NCI-H526 treated with DMSO at 0.1 percent for 48 hours (cell line): ENCODE measurements at regions not wholly inside any gene's neighbourhood (a gene's known extent, or its start where the extent isn't known, plus 50 kb on each side); places are given as distances from the start of the nearest gene placed in this dataset.
"Not testable (repeated sequence)": the region's sequence is repeated elsewhere in the genome, so short reads cannot be mapped to it uniquely, and the experiment has no call there.

Experiments used
- DNase-seq: peaks from one replicate; lab custom pipeline; 2025; lab: John Stamatoyannopoulos, UW

GRCh38 chr7:15143936-15144335, 241.4 kb upstream of the DGKB start:
- no peak for DNase-seq

GRCh38 chr7:15143121-15143520, 240.6 kb upstream of the DGKB start:
- DNase-seq = no peak

- DNase-seq = no peak
Measured at GRCh38 chr7:15140431-15140830, 237.9 kb upstream of the DGKB start.

GRCh38 chr7:15131661-15132060, 229.1 kb upstream of the DGKB start:
- DNase-seq = no peak

- DNase-seq = no peak
Measured at GRCh38 chr7:15130666-15131541, 228.4 kb upstream of the DGKB start.

GRCh38 chr7:15128716-15129115, 226.2 kb upstream of the DGKB start:
- DNase-seq = no peak

GRCh38 chr7:15126653-15127052, 224.1 kb upstream of the DGKB start:
- not testable (repeated sequence) for DNase-seq

GRCh38 chr7:15123901-15124300, 221.3 kb upstream of the DGKB start:
- DNase-seq = no peak

- DNase-seq = no peak
Measured at GRCh38 chr7:15113752-15114151, 211.2 kb upstream of the DGKB start.

GRCh38 chr7:15105711-15106110, 203.2 kb upstream of the DGKB start:
- DNase-seq = no peak

- DNase-seq = no peak
Measured at GRCh38 chr7:15104411-15105092, 202.0 kb upstream of the DGKB start.

GRCh38 chr7:15099074-15099473, 196.5 kb upstream of the DGKB start:
- no peak for DNase-seq

- no peak for DNase-seq
Measured at GRCh38 chr7:15096853-15097252, 194.3 kb upstream of the DGKB start.

GRCh38 chr7:15094989-15095388, 192.4 kb upstream of the DGKB start:
- DNase-seq = no peak

GRCh38 chr7:15087771-15088170, 185.2 kb upstream of the DGKB start:
- DNase-seq = no peak

GRCh38 chr7:15086862-15087261, 184.3 kb upstream of the DGKB start:
- no peak for DNase-seq

GRCh38 chr7:15086131-15086611, 183.6 kb upstream of the DGKB start:
- no peak for DNase-seq

- DNase-seq = no peak
Measured at GRCh38 chr7:15085366-15085765, 182.8 kb upstream of the DGKB start.

GRCh38 chr7:15084368-15084767, 181.8 kb upstream of the DGKB start:
- no peak for DNase-seq

- no peak for DNase-seq
Measured at GRCh38 chr7:15081891-15082290, 179.3 kb upstream of the DGKB start.

- DNase-seq = no peak
Measured at GRCh38 chr7:15073301-15073700, 170.8 kb upstream of the DGKB start.

- DNase-seq = no peak
Measured at GRCh38 chr7:15068324-15068723, 165.8 kb upstream of the DGKB start.

GRCh38 chr7:15057272-15057671, 154.7 kb upstream of the DGKB start:
- DNase-seq = no peak
